IMR-90 (cell line): ENCODE measurements at regions not wholly inside any gene's neighbourhood (a gene's known extent, or its start where the extent isn't known, plus 50 kb on each side); places are given as distances from the start of the nearest gene placed in this dataset.

Experiments
- ATAC-seq: fragments of 200-7000 bp; cut with Tn5 transposase; 2 replicates; pipeline ENCODE4 v1.9.1; 2020; ENCODE audit warnings: low read depth, mild to moderate bottlenecking, moderate library complexity
- BruUV-seq: library from RNA; stranded (reverse); fragments of 400-500 nt; replicated peaks from 2 replicates; lab custom pipeline; 2021; lab: Mats Ljungman, UMichigan
- CTCF ChIA-PET: fragments of 300-600 bp; formaldehyde crosslinking; extraction: SDS; loops from one replicate; lab custom pipeline; 2021; ENCODE audit warnings: antibody characterized with exemption; lab: Yijun Ruan, JAX
- POLR2A ChIA-PET: fragments of 300-600 bp; sonication (Branson Sonifier 250); formaldehyde crosslinking; loops from one replicate; lab custom pipeline; 2022; ENCODE audit warnings: antibody characterized with exemption; ENCODE audit not compliant: unreplicated experiment; lab: Charles Lee
- DNase-seq: peaks from one replicate; pipeline ENCODE4 v3.0.0; 2013
- H2AFZ ChIP-seq: replicated peaks from 2 replicates; pipeline ENCODE3; 2013; ENCODE audit warnings: low read length, mild to moderate bottlenecking; ENCODE audit not compliant: poor library complexity
- H2AK5ac ChIP-seq: 2 replicates; pipeline ENCODE4 v1.6.1; 2013; ENCODE audit warnings: low read depth, low read length, inconsistent platforms
- H2AK9ac ChIP-seq: replicated peaks from 2 replicates; pipeline ENCODE3; 2013; ENCODE audit warnings: mild to moderate bottlenecking, low read depth, low read length, moderate library complexity; ENCODE audit not compliant: poor library complexity
- H2BK120ac ChIP-seq: 2 replicates; pipeline ENCODE4 v1.6.1; 2013; ENCODE audit warnings: low read depth, low read length, inconsistent platforms
- H2BK15ac ChIP-seq: 3 replicates; pipeline ENCODE4 v1.6.1; 2013; ENCODE audit warnings: low read depth, low read length, inconsistent platforms
- H2BK20ac ChIP-seq: 2 replicates; pipeline ENCODE4 v1.6.1; 2013; ENCODE audit warnings: low read depth, mild to moderate bottlenecking, inconsistent platforms, low read length, moderate library complexity
- H2BK5ac ChIP-seq: 2 replicates; pipeline ENCODE4 v1.6.1; 2013; ENCODE audit warnings: mild to moderate bottlenecking, low read depth, low read length, inconsistent platforms; ENCODE audit not compliant: poor library complexity, severe bottlenecking
- H3K14ac ChIP-seq: replicated peaks from 2 replicates; pipeline ENCODE4 v1.6.1; 2013; ENCODE audit warnings: low read depth, low read length, inconsistent platforms
- H3K18ac ChIP-seq: 2 replicates; pipeline ENCODE4 v1.6.1; 2013; ENCODE audit warnings: low read depth, low read length, control low read depth
- H3K23ac ChIP-seq: 2 replicates; pipeline ENCODE4 v1.6.1; 2013; ENCODE audit warnings: low read depth, low read length, inconsistent platforms
- H3K27ac ChIP-seq: 2 replicates; pipeline ENCODE4 v1.5.1; 2013; ENCODE audit warnings: mild to moderate bottlenecking, control low read depth, low read length; ENCODE audit not compliant: insufficient read depth
- H3K27me3 ChIP-seq: 2 replicates; pipeline ENCODE4 v1.6.1; 2013; ENCODE audit warnings: low read length; ENCODE audit not compliant: control insufficient read depth, insufficient read depth
- H3K36me3 ChIP-seq: 2 replicates; pipeline ENCODE4 v1.6.1; 2013; ENCODE audit warnings: low read length, mixed read lengths; ENCODE audit not compliant: control insufficient read depth, insufficient read depth
- H3K4ac ChIP-seq: 2 replicates; pipeline ENCODE4 v1.6.1; 2013; ENCODE audit warnings: low read depth, low read length, inconsistent platforms
- H3K4me1 ChIP-seq: 2 replicates; pipeline ENCODE4 v1.6.1; 2013; ENCODE audit warnings: low read length, mixed read lengths; ENCODE audit not compliant: control insufficient read depth, insufficient read depth
- H3K4me2 ChIP-seq: 2 replicates; pipeline ENCODE4 v1.6.1; 2013; ENCODE audit warnings: low read depth, mild to moderate bottlenecking, control low read depth, low read length, moderate library complexity
- H3K4me3 ChIP-seq: 2 replicates; pipeline ENCODE4 v1.5.1; 2013; ENCODE audit warnings: low read depth, mild to moderate bottlenecking, control low read depth, low read length, moderate library complexity; ENCODE audit not compliant: insufficient read depth
- H3K56ac ChIP-seq: 2 replicates; pipeline ENCODE4 v1.6.1; 2013; ENCODE audit warnings: low read length, inconsistent platforms; ENCODE audit not compliant: insufficient read depth; ENCODE audit errors: extremely low read depth
- H3K79me1 ChIP-seq, 2 experiments: 2 replicates each; pipeline ENCODE4 v1.6.1; 2013; ENCODE audit warnings: low read length in 2 of 2, inconsistent platforms in 1 of 2, low read depth in 1 of 2
- H3K9ac ChIP-seq: 2 replicates; pipeline ENCODE4 v1.6.1; 2013; ENCODE audit warnings: low read depth, low read length, control low read depth
- H3K9me1 ChIP-seq: 2 replicates; pipeline ENCODE4 v1.6.1; 2013; ENCODE audit warnings: low read length, inconsistent platforms; ENCODE audit not compliant: insufficient read depth
- H3K9me3 ChIP-seq: 2 replicates; pipeline ENCODE4 v1.6.1; 2013; ENCODE audit warnings: low read length; ENCODE audit not compliant: control insufficient read depth, insufficient read depth
- H4K20me1 ChIP-seq: 2 replicates; pipeline ENCODE4 v1.6.1; 2013; ENCODE audit warnings: low read length, inconsistent platforms; ENCODE audit not compliant: insufficient read depth
- H4K5ac ChIP-seq: 2 replicates; pipeline ENCODE4 v1.6.1; 2013; ENCODE audit warnings: mild to moderate bottlenecking, low read depth, low read length, control low read depth
- H4K8ac ChIP-seq, 2 experiments: 2 replicates each; pipeline ENCODE4 v1.6.1; 2013; ENCODE audit warnings: low read depth in 2 of 2, low read length in 2 of 2, control low read depth in 1 of 2, inconsistent platforms in 1 of 2
- H4K91ac ChIP-seq: 2 replicates; pipeline ENCODE4 v1.6.1; 2013; ENCODE audit warnings: low read depth, low read length, inconsistent platforms; ENCODE audit not compliant: insufficient read depth
- BHLHE40 ChIP-seq: fragments of 150-350 bp; IDR thresholded peaks from 2 replicates; pipeline ENCODE4 v1.6.1; 2016; ENCODE audit warnings: mild to moderate bottlenecking, low read depth, low read length
- CEBPB ChIP-seq: IDR thresholded peaks from 2 replicates; pipeline ENCODE4 v1.6.1; 2012; ENCODE audit warnings: low read depth, low read length, improper control_type of control experiment
- CHD1 ChIP-seq: IDR thresholded peaks from 2 replicates; pipeline ENCODE4 v1.6.1; 2012; ENCODE audit warnings: low read depth, low read length, improper control_type of control experiment
- FOS ChIP-seq: fragments of 150-350 bp; IDR thresholded peaks from 2 replicates; pipeline ENCODE4 v1.6.1; 2016; ENCODE audit warnings: low read depth, low read length
- MAFK ChIP-seq: IDR thresholded peaks from 2 replicates; pipeline ENCODE4 v1.6.1; 2012; ENCODE audit warnings: low read depth, low read length, improper control_type of control experiment
- MAZ ChIP-seq: IDR thresholded peaks from 2 replicates; pipeline ENCODE4 v1.6.1; 2012; ENCODE audit warnings: low read depth, mild to moderate bottlenecking, low read length, improper control_type of control experiment, moderate library complexity, borderline replicate concordance
- MXI1 ChIP-seq: IDR thresholded peaks from 2 replicates; pipeline ENCODE4 v1.6.1; 2012; ENCODE audit warnings: low read depth, mild to moderate bottlenecking, low read length, moderate library complexity, borderline replicate concordance
- NFE2L2 ChIP-seq: fragments of 150-350 bp; IDR thresholded peaks from 2 replicates; pipeline ENCODE4 v1.6.1; 2016; ENCODE audit warnings: low read depth, mild to moderate bottlenecking, low read length
- POLR2A ChIP-seq: IDR thresholded peaks from 2 replicates; pipeline ENCODE4 v1.6.1; 2012; ENCODE audit warnings: mild to moderate bottlenecking, low read depth, low read length
- RAD21 ChIP-seq: IDR thresholded peaks from 2 replicates; pipeline ENCODE4 v1.6.1; 2012; ENCODE audit warnings: low read length, improper control_type of control experiment
- RCOR1 ChIP-seq: IDR thresholded peaks from 2 replicates; pipeline ENCODE4 v1.6.1; 2012; ENCODE audit warnings: mild to moderate bottlenecking, low read length, improper control_type of control experiment; ENCODE audit not compliant: insufficient replicate concordance
- RFX5 ChIP-seq: IDR thresholded peaks from 2 replicates; pipeline ENCODE4 v1.8.0; 2012; ENCODE audit warnings: low read depth, mild to moderate bottlenecking, low read length, moderate library complexity
- SMC3 ChIP-seq: fragments of 150-350 bp; IDR thresholded peaks from 2 replicates; pipeline ENCODE4 v1.6.1; 2016; ENCODE audit warnings: low read depth, mild to moderate bottlenecking, antibody characterized with exemption, low read length, moderate library complexity
- WGBS, 2 experiments: methylation state at CpG; one replicate each; pipeline versions ENCODE4 v1.1.5 to v1.1.7; 2013; ENCODE audit warnings: missing lambda C conversion rate in 2 of 2; ENCODE audit not compliant: insufficient read length in 1 of 2; ENCODE audit errors: extremely low coverage in 2 of 2; 5-methylcytosine and 5-hydroxymethylcytosine counted together
- dilution Hi-C: fragments of 300-500 bp; cut with HindIII; formaldehyde crosslinking; loops from one replicate; pipeline ENCODE4 v1.14.3; 2018; ENCODE audit warnings: low sequenced_read_pairs; ENCODE audit not compliant: unreplicated experiment
- in situ Hi-C: fragments of 300-500 bp; cut with MboI; formaldehyde crosslinking; loops from 3 replicates; pipeline ENCODE4 v1.14.3; 2019; ENCODE audit warnings: low sequenced_read_pairs, inconsistent platforms, mixed read lengths
- intact Hi-C: fragments of 100-400 bp; cut with micrococcal nuclease; formaldehyde crosslinking; loops from 2 replicates; pipeline ENCODE4 v1.10.0; 2022
- TF ChIP-seq, protein P1 (sequence below): fragments of 150-350 bp; IDR thresholded peaks from 2 replicates; pipeline ENCODE4 v1.6.1; 2017; ENCODE audit warnings: mild to moderate bottlenecking, antibody characterized with exemption, low read length, low read depth
- TF ChIP-seq, protein P2 (sequence below): conservative IDR thresholded peaks from 2 replicates; pipeline ENCODE4 v1.5.1; 2012; ENCODE audit warnings: mild to moderate bottlenecking, low read depth, low read length, improper control_type of control experiment
- TF ChIP-seq, protein P3 (sequence below): fragments of 150-350 bp; IDR thresholded peaks from 2 replicates; pipeline ENCODE4 v1.6.1; 2016; ENCODE audit warnings: low read depth, mild to moderate bottlenecking, low read length, moderate library complexity, borderline replicate concordance

DNA sequence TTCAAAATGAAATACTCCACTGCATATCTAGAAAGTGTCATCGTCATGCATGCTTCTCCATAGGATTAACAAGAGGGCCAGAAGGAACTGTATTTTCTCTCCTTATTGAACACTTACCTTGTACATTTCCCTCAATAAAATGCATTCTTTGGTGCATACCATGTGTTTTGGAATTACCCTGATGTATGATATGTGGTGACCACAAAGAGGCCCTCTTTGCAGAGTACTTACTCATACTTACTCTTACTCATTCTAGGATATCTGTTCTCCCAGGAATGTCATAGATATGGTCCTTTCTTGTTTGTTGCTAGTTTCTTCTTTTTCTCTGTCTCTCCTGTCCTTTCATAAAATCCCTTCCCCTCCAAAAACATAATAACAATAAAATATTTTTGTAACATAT lies 1087.1 kb upstream of the POT1 start:
- Histone ChIP-seq H3K56ac (no peak overlapping the region), H2AFZ (no peak overlapping the region), H3K27ac (no peak overlapping the region), H3K36me3 (no peaks in the 10 kb centered on the region), H2BK120ac (no peak overlapping the region), H3K4me1 (no peaks in the 10 kb centered on the region), H2BK5ac (no peak overlapping the region), H3K9me3 (peaks cover 5% of the 10 kb centered on the region; the same call in 1 of the 2 replicates), H3K23ac (no peak overlapping the region), H3K79me1 (no peaks in the 10 kb centered on the region), H3K4ac (no peak overlapping the region), H3K4me2 (no peak overlapping the region), H3K27me3 (no peaks in the 10 kb centered on the region), H3K9ac (no peak overlapping the region), H4K5ac (no peak overlapping the region), H3K4me3 (no peak overlapping the region), H3K14ac (no peak overlapping the region), H2BK15ac (no peak overlapping the region), H3K9me1 (no peaks in the 10 kb centered on the region), H4K8ac (no peak overlapping the region), H4K91ac (no peak overlapping the region), H4K20me1 (no peaks in the 10 kb centered on the region), H2BK20ac (no peak overlapping the region), H3K18ac (no peak overlapping the region), H2AK5ac (no peak overlapping the region), H2AK9ac (no peak overlapping the region)
- intact Hi-C loops (no loop called here), dilution Hi-C loops (no loop called here), in situ Hi-C loops (no loop called here)
- CTCF ChIA-PET, result no interaction called here
- ATAC-seq, result no peak
- TF ChIP-seq POLR2A (no peak), NFE2L2 (no peak), RFX5 (no peak), CEBPB (no peak), BHLHE40 (no peak), FOS (no peak), MAZ (no peak), MAFK (no peak), SMC3 (no peak), CHD1 (no peak), RAD21 (no peak), RCOR1 (no peak), MXI1 (no peak)
- TF ChIP-seq, protein P1, sequence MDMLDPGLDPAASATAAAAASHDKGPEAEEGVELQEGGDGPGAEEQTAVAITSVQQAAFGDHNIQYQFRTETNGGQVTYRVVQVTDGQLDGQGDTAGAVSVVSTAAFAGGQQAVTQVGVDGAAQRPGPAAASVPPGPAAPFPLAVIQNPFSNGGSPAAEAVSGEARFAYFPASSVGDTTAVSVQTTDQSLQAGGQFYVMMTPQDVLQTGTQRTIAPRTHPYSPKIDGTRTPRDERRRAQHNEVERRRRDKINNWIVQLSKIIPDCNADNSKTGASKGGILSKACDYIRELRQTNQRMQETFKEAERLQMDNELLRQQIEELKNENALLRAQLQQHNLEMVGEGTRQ, result no peak
- TF ChIP-seq, protein P2, sequence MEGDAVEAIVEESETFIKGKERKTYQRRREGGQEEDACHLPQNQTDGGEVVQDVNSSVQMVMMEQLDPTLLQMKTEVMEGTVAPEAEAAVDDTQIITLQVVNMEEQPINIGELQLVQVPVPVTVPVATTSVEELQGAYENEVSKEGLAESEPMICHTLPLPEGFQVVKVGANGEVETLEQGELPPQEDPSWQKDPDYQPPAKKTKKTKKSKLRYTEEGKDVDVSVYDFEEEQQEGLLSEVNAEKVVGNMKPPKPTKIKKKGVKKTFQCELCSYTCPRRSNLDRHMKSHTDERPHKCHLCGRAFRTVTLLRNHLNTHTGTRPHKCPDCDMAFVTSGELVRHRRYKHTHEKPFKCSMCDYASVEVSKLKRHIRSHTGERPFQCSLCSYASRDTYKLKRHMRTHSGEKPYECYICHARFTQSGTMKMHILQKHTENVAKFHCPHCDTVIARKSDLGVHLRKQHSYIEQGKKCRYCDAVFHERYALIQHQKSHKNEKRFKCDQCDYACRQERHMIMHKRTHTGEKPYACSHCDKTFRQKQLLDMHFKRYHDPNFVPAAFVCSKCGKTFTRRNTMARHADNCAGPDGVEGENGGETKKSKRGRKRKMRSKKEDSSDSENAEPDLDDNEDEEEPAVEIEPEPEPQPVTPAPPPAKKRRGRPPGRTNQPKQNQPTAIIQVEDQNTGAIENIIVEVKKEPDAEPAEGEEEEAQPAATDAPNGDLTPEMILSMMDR, result no peak
- TF ChIP-seq, protein P3, sequence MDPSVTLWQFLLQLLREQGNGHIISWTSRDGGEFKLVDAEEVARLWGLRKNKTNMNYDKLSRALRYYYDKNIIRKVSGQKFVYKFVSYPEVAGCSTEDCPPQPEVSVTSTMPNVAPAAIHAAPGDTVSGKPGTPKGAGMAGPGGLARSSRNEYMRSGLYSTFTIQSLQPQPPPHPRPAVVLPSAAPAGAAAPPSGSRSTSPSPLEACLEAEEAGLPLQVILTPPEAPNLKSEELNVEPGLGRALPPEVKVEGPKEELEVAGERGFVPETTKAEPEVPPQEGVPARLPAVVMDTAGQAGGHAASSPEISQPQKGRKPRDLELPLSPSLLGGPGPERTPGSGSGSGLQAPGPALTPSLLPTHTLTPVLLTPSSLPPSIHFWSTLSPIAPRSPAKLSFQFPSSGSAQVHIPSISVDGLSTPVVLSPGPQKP, result no peak
- no TSS peak for BruUV-seq
- WGBS, 2 experiments, result no CpG with 5 or more reads among the region's 1 CpG
- no peak for DNase-seq
- POLR2A ChIA-PET, result no interaction called here
